ENCODE measurements at regions not wholly inside any gene's neighbourhood (a gene's known extent, or its start where the extent isn't known, plus 50 kb on each side); places are given as distances from the start of the nearest gene placed in this dataset.

DNA sequence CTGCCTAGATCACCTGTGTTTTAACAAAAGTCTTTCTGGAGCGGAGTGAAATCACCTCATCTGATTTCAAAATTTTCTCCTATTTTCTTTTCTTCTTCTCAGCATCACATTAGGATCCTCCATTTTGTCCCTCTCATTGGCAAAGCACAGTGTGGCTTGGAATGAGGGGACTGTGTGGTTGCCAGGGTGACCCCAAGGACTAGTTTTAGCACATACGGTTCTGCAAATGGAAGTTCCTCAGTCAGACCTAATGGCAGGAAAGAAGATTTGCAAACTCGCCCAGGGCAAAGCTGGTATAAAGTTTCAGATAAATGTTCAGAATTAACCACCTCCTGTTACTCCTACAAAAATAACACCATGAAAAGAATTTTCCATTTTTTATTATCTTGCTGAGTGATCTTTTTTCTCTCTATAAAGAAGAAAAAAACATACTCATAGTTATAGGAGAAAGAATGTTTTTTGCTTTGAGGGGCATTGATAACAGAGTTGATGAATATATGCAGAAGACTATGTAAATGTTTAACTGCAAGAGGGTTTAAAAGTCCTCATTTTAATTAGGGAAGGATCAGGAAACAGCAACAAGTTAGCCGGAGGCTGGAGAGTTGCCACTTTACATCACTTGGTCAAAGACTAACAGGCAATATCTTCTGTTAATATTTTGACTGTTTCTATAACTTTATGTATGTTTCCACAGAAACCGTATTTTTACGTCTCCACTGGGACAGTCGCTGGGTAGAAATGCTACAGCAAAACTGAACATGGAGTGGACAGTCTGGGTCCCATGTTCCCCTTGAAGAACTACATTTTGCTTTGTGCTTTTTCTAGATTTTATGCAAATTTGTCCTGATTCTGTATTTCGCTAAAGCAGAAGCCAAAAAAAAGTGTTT lies 257.8 kb downstream of the NR2F1-AS1 start:
- Mint-ChIP-seq H3K27me3 (ENCODE audit: unreplicated experiment) (peaks cover 4% of the 10 kb centered on the region), H3K4me1 (ENCODE audit: low read depth, unreplicated experiment) (peaks cover 3% of the 10 kb centered on the region), H3K4me3 (ENCODE audit: unreplicated experiment) (no peak overlapping the region), H3K9me3 (ENCODE audit: unreplicated experiment) (no peaks in the 10 kb centered on the region), H3K36me3 (ENCODE audit: unreplicated experiment) (no peaks in the 10 kb centered on the region), H3K27ac (ENCODE audit: unreplicated experiment) (no peak overlapping the region)
- TF ChIP-seq, protein P1, sequence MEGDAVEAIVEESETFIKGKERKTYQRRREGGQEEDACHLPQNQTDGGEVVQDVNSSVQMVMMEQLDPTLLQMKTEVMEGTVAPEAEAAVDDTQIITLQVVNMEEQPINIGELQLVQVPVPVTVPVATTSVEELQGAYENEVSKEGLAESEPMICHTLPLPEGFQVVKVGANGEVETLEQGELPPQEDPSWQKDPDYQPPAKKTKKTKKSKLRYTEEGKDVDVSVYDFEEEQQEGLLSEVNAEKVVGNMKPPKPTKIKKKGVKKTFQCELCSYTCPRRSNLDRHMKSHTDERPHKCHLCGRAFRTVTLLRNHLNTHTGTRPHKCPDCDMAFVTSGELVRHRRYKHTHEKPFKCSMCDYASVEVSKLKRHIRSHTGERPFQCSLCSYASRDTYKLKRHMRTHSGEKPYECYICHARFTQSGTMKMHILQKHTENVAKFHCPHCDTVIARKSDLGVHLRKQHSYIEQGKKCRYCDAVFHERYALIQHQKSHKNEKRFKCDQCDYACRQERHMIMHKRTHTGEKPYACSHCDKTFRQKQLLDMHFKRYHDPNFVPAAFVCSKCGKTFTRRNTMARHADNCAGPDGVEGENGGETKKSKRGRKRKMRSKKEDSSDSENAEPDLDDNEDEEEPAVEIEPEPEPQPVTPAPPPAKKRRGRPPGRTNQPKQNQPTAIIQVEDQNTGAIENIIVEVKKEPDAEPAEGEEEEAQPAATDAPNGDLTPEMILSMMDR (IDR thresholded peaks at IDR 0.05; ENCODE audit: partially characterized antibody, unreplicated experiment), result no peak
- no peak for DNase-seq

DNA sequence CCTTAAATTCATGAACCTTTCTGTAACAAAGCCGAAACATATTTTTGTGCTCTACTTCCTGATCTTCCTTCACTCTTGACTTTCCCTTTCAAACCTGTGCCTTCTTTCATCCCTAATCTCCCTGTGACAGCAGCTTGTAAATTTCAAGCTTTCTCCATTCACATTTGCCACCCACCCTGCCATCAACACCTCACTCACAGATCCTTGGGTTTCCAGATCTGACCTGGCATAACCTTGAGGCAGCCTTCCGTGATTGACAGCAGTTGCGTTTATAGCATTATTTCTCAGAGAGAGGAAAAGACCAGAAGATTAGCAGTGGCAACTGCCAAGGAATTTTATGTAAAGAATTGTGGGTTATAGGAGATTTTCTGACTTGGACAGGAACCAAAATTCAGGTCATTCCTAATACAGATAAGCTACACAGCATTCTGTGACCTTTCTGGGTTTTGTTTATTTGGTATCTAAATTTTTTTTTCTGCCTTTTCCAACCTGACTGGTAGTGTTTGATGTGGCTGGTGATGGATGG lies 260.0 kb downstream of the NR2F1-AS1 start:
- Mint-ChIP-seq H3K36me3 (ENCODE audit: unreplicated experiment) (no peaks in the 10 kb centered on the region), H3K27me3 (ENCODE audit: unreplicated experiment) (peaks cover 2% of the 10 kb centered on the region), H3K4me3 (ENCODE audit: unreplicated experiment) (no peak overlapping the region), H3K27ac (ENCODE audit: unreplicated experiment) (no peak overlapping the region), H3K4me1 (ENCODE audit: low read depth, unreplicated experiment) (no peaks in the 10 kb centered on the region), H3K9me3 (ENCODE audit: unreplicated experiment) (no peaks in the 10 kb centered on the region)
- DNase-seq, result no peak
- TF ChIP-seq, protein P1 (IDR thresholded peaks at IDR 0.05; ENCODE audit: partially characterized antibody, unreplicated experiment), result no peak

DNA sequence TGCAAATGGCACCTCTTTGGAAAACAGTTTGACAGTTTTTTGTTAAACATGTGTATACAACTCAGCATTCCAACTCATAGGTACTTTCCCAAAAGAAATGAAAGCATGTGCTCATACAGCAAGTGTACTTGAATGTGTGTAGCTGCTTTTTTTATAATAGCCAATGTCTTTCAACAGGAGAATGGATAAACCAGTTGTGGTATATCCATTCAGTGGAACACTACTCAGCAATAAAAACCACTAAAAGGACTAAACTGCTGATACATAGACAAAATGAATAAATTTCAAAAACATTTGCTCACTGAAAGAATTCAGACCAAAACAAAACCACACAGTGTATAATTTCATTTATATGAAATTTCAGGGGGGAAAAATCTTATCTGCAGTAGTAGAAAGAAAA lies 267.3 kb downstream of the NR2F1-AS1 start:
- no peaks in the 10 kb centered on the region for H3K9me3 Mint-ChIP-seq (ENCODE audit: unreplicated experiment)
- no peaks in the 10 kb centered on the region for H3K4me1 Mint-ChIP-seq (ENCODE audit: low read depth, unreplicated experiment)
- H3K27me3 Mint-ChIP-seq (ENCODE audit: unreplicated experiment), result no peaks in the 10 kb centered on the region
- DNase-seq, result no peak
- no peak overlapping the region for H3K27ac Mint-ChIP-seq (ENCODE audit: unreplicated experiment)
- peaks cover 4% of the 10 kb centered on the region for H3K36me3 Mint-ChIP-seq (ENCODE audit: unreplicated experiment)
- TF ChIP-seq, protein P1 (IDR thresholded peaks at IDR 0.05; ENCODE audit: partially characterized antibody, unreplicated experiment), result no peak
- no peak overlapping the region for H3K4me3 Mint-ChIP-seq (ENCODE audit: unreplicated experiment)

DNA sequence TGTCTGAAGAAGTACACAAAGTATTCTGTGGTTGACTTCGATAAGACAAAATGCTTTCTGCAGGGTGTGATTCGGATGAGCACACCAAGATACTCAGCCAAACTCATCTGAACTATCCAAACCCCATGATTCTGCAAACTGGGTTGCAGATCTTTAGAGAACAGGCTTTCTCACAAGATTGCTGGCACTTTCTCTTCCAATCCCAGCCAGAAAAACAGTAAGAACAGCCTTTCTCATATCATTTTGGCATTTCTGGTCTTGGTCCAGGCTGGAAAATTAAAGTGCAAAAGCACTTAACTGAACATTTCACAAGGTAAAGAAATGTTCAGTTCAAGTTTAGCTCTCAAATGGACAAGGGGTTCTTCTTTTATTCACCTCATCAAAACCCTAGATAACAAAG lies 269.1 kb downstream of the NR2F1-AS1 start:
- H3K27me3 Mint-ChIP-seq (ENCODE audit: unreplicated experiment), result no peaks in the 10 kb centered on the region
- H3K4me1 Mint-ChIP-seq (ENCODE audit: low read depth, unreplicated experiment), result no peaks in the 10 kb centered on the region
- no peak overlapping the region for H3K4me3 Mint-ChIP-seq (ENCODE audit: unreplicated experiment)
- H3K27ac Mint-ChIP-seq (ENCODE audit: unreplicated experiment), result no peak overlapping the region
- DNase-seq, result no peak
- H3K36me3 Mint-ChIP-seq (ENCODE audit: unreplicated experiment), result peaks cover 4% of the 10 kb centered on the region
- no peaks in the 10 kb centered on the region for H3K9me3 Mint-ChIP-seq (ENCODE audit: unreplicated experiment)
- TF ChIP-seq, protein P1 (IDR thresholded peaks at IDR 0.05; ENCODE audit: partially characterized antibody, unreplicated experiment), result no peak

DNA sequence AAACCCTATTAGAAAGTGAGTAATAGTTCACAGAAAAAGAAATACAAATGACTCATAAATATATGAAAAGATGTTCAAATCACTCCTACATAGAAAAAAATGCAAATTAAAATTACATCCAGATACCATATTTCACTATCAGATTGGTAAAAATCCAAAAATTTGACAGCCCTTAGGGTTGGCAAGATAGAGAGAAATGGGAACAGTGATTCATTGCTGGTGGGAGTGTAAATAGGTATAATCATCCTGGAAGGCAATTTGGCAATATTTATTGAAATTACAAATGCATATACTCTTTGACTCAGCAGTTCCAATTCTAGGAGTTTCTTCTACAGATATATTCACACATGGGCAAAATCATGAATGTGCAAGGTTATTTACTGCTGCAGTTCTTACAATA lies 273.5 kb downstream of the NR2F1-AS1 start:
- Mint-ChIP-seq H3K4me1 (ENCODE audit: low read depth, unreplicated experiment) (no peaks in the 10 kb centered on the region), H3K36me3 (ENCODE audit: unreplicated experiment) (no peaks in the 10 kb centered on the region), H3K27ac (ENCODE audit: unreplicated experiment) (no peak overlapping the region), H3K27me3 (ENCODE audit: unreplicated experiment) (no peaks in the 10 kb centered on the region), H3K9me3 (ENCODE audit: unreplicated experiment) (no peaks in the 10 kb centered on the region), H3K4me3 (ENCODE audit: unreplicated experiment) (no peak overlapping the region)
- DNase-seq, result no peak
- TF ChIP-seq, protein P1 (IDR thresholded peaks at IDR 0.05; ENCODE audit: partially characterized antibody, unreplicated experiment), result no peak

Measured in glutamatergic neuron (in vitro differentiated cells).